ENCODE measurements at regions not wholly inside any gene's neighbourhood (a gene's known extent, or its start where the extent isn't known, plus 50 kb on each side); places are given as distances from the start of the nearest gene placed in this dataset.

GRCh38 chrX:150199803-150200202 is 163.3 kb upstream of the MAMLD1 start:
- CTCF ChIA-PET: interaction anchor here (0.6 to 0.7 kb wide), 2 partner anchors 15 to 81 kb away, joined by 3 read pairs; no protein-coding TSS in a partner anchor
- Histone ChIP-seq H3K9ac (ENCODE audit: control insufficient read depth, insufficient read depth, low read length) (no peak overlapping the region), H3K36me3 (ENCODE audit: control insufficient read depth in 2 of 2, insufficient read depth in 2 of 2, low read length in 1 of 2) (no peaks in the 10 kb centered on the region), H3K4me1 (ENCODE audit: control insufficient read depth, insufficient read depth, low read length) (peaks cover 12% of the 10 kb centered on the region), H3K4me2 (ENCODE audit: control insufficient read depth, insufficient read depth) (no peak overlapping the region), H3K79me2 (ENCODE audit: control insufficient read depth, insufficient read depth, low read length) (no peaks in the 10 kb centered on the region), H4K20me1 (ENCODE audit: control insufficient read depth, insufficient read depth) (no peaks in the 10 kb centered on the region), H3K27me3 (replicated peaks in 1 of 2; ENCODE audit: control insufficient read depth in 2 of 2, insufficient read depth in 2 of 2, low read length in 1 of 2) (no peaks in the 10 kb centered on the region), H2AFZ (ENCODE audit: control insufficient read depth, low read depth, low read length) (no peak overlapping the region), H3K4me3 (no peak overlapping the region), H3K9me3 (replicated peaks; ENCODE audit: control insufficient read depth, insufficient read depth, low read length) (no peaks in the 10 kb centered on the region), H3K27ac (ENCODE audit: control insufficient read depth, insufficient read depth) (no peak overlapping the region)
- 32% methylated on average over 3 of the region's 3 CpGs for WGBS (ENCODE audit: insufficient coverage, insufficient replicate concordance, low lambda C conversion rate, missing lambda C conversion rate)
- no TSS peak for BruUV-seq (replicated peaks)
- POLR2A ChIA-PET: no interaction called here
- FAIRE-seq: no peak
- intact Hi-C loops (cut with micrococcal nuclease; ENCODE audit: unreplicated experiment) (loop anchor here (10.0 kb wide), 1 partner anchor 235 kb away; no protein-coding TSS in a partner anchor), in situ Hi-C loops (cut with MboI) (no loop called here)
- RAD21 ChIA-PET (ENCODE audit: unreplicated experiment): no interaction called here
- no peak for DNase-seq (ENCODE audit: low read depth, low spot score)
- SMC1A ChIA-PET (ENCODE audit: uncharacterized antibody, unreplicated experiment): interaction anchor here (0.6 kb wide), 1 partner anchor 10 kb away, joined by 3 read pairs; no protein-coding TSS in a partner anchor
- no peak for ATAC-seq
- TF ChIP-seq NFYB (IDR thresholded peaks at IDR 0.05; ENCODE audit: insufficient read depth, low read depth, low read length) (no peak), RBBP5 (conservative IDR thresholded peaks at IDR 0.05) (no peak), ZNF384 (IDR thresholded peaks at IDR 0.05; ENCODE audit: borderline replicate concordance, low read depth, low read length) (no peak), FOS (IDR thresholded peaks at IDR 0.05; ENCODE audit: borderline replicate concordance, extremely low read depth, insufficient read length) (no peak), SP1 (IDR thresholded peaks at IDR 0.05; ENCODE audit: low read depth, low read length) (no peak), RB1 (IDR thresholded peaks at IDR 0.05; ENCODE audit: borderline replicate concordance) (no peak), LARP7 (IDR thresholded peaks at IDR 0.05) (no peak), POU2F2 (IDR thresholded peaks at IDR 0.05; ENCODE audit: borderline replicate concordance, low read depth, low read length) (no peak), RUNX3 (IDR thresholded peaks at IDR 0.05; ENCODE audit: low read length) (no peak), YBX1 (IDR thresholded peaks at IDR 0.05) (no peak), NRF1 (conservative IDR thresholded peaks at IDR 0.05; ENCODE audit: low read depth, low read length) (no peak), POLR2A (IDR thresholded peaks at IDR 0.05; ENCODE audit: low read depth, low read length) (no peak), IKZF1 (conservative IDR thresholded peaks at IDR 0.05) (no peak), CHD2 (IDR thresholded peaks at IDR 0.05; ENCODE audit: borderline replicate concordance, low read depth, low read length) (no peak), ZNF207 (IDR thresholded peaks at IDR 0.05; ENCODE audit: borderline replicate concordance) (no peak), CBX3 (IDR thresholded peaks at IDR 0.05; ENCODE audit: borderline replicate concordance, low read depth) (no peak)
- TF ChIP-seq, protein P1, sequence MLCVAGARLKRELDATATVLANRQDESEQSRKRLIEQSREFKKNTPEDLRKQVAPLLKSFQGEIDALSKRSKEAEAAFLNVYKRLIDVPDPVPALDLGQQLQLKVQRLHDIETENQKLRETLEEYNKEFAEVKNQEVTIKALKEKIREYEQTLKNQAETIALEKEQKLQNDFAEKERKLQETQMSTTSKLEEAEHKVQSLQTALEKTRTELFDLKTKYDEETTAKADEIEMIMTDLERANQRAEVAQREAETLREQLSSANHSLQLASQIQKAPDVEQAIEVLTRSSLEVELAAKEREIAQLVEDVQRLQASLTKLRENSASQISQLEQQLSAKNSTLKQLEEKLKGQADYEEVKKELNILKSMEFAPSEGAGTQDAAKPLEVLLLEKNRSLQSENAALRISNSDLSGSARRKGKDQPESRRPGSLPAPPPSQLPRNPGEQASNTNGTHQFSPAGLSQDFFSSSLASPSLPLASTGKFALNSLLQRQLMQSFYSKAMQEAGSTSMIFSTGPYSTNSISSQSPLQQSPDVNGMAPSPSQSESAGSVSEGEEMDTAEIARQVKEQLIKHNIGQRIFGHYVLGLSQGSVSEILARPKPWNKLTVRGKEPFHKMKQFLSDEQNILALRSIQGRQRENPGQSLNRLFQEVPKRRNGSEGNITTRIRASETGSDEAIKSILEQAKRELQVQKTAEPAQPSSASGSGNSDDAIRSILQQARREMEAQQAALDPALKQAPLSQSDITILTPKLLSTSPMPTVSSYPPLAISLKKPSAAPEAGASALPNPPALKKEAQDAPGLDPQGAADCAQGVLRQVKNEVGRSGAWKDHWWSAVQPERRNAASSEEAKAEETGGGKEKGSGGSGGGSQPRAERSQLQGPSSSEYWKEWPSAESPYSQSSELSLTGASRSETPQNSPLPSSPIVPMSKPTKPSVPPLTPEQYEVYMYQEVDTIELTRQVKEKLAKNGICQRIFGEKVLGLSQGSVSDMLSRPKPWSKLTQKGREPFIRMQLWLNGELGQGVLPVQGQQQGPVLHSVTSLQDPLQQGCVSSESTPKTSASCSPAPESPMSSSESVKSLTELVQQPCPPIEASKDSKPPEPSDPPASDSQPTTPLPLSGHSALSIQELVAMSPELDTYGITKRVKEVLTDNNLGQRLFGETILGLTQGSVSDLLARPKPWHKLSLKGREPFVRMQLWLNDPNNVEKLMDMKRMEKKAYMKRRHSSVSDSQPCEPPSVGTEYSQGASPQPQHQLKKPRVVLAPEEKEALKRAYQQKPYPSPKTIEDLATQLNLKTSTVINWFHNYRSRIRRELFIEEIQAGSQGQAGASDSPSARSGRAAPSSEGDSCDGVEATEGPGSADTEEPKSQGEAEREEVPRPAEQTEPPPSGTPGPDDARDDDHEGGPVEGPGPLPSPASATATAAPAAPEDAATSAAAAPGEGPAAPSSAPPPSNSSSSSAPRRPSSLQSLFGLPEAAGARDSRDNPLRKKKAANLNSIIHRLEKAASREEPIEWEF (IDR thresholded peaks at IDR 0.05; ENCODE audit: insufficient replicate concordance, low read depth, low read length): no peak
- TF ChIP-seq, protein P2, sequence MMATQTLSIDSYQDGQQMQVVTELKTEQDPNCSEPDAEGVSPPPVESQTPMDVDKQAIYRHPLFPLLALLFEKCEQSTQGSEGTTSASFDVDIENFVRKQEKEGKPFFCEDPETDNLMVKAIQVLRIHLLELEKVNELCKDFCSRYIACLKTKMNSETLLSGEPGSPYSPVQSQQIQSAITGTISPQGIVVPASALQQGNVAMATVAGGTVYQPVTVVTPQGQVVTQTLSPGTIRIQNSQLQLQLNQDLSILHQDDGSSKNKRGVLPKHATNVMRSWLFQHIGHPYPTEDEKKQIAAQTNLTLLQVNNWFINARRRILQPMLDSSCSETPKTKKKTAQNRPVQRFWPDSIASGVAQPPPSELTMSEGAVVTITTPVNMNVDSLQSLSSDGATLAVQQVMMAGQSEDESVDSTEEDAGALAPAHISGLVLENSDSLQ (IDR thresholded peaks at IDR 0.05): no peak
- TF ChIP-seq, protein P3, sequence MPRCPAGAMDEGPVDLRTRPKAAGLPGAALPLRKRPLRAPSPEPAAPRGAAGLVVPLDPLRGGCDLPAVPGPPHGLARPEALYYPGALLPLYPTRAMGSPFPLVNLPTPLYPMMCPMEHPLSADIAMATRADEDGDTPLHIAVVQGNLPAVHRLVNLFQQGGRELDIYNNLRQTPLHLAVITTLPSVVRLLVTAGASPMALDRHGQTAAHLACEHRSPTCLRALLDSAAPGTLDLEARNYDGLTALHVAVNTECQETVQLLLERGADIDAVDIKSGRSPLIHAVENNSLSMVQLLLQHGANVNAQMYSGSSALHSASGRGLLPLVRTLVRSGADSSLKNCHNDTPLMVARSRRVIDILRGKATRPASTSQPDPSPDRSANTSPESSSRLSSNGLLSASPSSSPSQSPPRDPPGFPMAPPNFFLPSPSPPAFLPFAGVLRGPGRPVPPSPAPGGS (IDR thresholded peaks at IDR 0.05; ENCODE audit: borderline replicate concordance, insufficient read depth, low read depth, low read length, poor library complexity, severe bottlenecking): no peak
